ENCODE measurements at regions not wholly inside any gene's neighbourhood (a gene's known extent, or its start where the extent isn't known, plus 50 kb on each side); places are given as distances from the start of the nearest gene placed in this dataset.

DNA sequence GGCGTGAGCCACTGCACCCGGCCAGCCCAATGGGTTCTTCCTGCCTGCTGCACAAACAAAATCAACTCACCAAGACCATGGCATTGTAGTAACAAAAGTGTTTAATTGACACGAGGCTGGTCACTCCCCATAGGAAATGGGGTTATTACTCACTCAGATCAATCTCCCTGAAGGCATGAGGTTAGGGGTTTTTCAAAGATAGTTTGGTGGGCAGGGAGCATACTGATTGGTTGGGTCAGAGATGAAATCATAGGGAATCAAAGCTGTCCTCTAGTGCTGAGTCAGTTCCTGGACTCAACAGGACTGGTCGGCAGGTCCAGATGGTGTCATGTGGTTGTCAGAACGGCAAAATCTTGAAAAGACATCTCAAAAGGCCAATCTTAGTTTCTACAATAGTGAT is 122.1 kb downstream of the TMEM17 start:
- DNase-seq (no peak), ATAC-seq (no peak)
- H3K9me3 ChIP-seq, result no peaks in the 10 kb centered on the region
- H3K27ac ChIP-seq, result no peak overlapping the region
- TF ChIP-seq POLR2A (IDR thresholded peaks at IDR 0.05), result no peak
- TF ChIP-seq, protein P1, sequence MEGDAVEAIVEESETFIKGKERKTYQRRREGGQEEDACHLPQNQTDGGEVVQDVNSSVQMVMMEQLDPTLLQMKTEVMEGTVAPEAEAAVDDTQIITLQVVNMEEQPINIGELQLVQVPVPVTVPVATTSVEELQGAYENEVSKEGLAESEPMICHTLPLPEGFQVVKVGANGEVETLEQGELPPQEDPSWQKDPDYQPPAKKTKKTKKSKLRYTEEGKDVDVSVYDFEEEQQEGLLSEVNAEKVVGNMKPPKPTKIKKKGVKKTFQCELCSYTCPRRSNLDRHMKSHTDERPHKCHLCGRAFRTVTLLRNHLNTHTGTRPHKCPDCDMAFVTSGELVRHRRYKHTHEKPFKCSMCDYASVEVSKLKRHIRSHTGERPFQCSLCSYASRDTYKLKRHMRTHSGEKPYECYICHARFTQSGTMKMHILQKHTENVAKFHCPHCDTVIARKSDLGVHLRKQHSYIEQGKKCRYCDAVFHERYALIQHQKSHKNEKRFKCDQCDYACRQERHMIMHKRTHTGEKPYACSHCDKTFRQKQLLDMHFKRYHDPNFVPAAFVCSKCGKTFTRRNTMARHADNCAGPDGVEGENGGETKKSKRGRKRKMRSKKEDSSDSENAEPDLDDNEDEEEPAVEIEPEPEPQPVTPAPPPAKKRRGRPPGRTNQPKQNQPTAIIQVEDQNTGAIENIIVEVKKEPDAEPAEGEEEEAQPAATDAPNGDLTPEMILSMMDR (IDR thresholded peaks at IDR 0.05), result no peak
- WGBS, 4 donors, result 77 to 90% (median 82%) methylated on average over 5 of the region's 5 CpGs
- intact Hi-C loops (cut with DNase I), result no loop called here
- H3K36me3 ChIP-seq, result no peaks in the 10 kb centered on the region
- no peak overlapping the region for H3K4me3 ChIP-seq
- peaks cover 0 to 44% (median 18%) of the 10 kb centered on the region in 12 donors for H3K4me1 ChIP-seq
- no peaks in the 10 kb centered on the region for H3K27me3 ChIP-seq

DNA sequence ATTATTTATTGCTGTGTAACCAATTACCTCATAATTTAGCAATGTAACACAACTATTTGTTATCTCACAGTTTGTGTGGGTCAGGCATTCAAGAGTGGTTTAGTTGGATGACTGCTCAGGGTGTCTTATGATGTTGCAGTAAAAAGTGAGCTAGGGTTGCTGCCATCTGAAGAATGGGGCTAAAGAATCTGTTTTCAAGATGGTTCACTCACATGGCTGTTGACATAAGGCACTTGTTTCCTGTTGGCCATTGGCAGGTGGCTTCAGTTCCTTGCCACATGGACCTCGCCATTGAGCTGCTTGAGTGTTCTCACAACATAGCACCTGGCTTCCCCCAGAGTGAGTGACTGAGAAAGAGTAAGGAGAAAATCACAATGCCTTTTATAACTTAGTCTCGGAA is 123.2 kb downstream of the TMEM17 start:
- H3K9me3 ChIP-seq, result no peaks in the 10 kb centered on the region
- no peaks in the 10 kb centered on the region for H3K27me3 ChIP-seq
- peak overlapping the region in 4 of 12 donors; percentile 3 to 40 (median 23) for H3K27ac ChIP-seq
- intact Hi-C loops (cut with DNase I), result no loop called here
- DNase-seq (no peak), ATAC-seq (peak in 1 of 4 donors; percentile 56)
- peaks cover 0 to 44% (median 18%) of the 10 kb centered on the region in 12 donors for H3K4me1 ChIP-seq
- no peaks in the 10 kb centered on the region for H3K36me3 ChIP-seq
- H3K4me3 ChIP-seq, result no peak overlapping the region
- TF ChIP-seq POLR2A (IDR thresholded peaks at IDR 0.05), result no peak
- TF ChIP-seq, protein P1 (IDR thresholded peaks at IDR 0.05), result no peak
- 51 to 76% (median 60%) methylated on average over 2 of the region's 2 CpGs for WGBS, 4 donors

DNA sequence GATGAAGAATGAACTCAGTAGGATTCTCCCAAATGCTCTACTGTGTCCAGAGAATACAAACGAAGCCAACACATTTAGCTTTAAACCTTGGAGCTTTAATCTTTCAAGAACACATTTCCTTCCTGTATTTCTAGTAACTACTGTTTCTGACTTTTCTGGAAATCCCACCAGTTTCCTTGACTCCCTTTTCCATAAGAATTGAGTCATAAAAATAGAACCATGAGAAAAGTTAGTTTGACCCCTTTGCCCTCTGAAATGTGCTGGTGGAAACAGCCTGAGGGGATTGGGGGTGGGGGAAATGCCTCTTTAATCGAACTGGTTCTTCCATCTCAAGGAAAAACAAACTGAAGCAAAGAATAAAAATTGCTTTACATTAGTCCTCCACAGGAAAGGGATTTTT is 123.9 kb downstream of the TMEM17 start:
- H3K36me3 ChIP-seq, result no peaks in the 10 kb centered on the region
- H3K9me3 ChIP-seq, result no peaks in the 10 kb centered on the region
- peaks cover 0 to 44% (median 18%) of the 10 kb centered on the region in 12 donors for H3K4me1 ChIP-seq
- ATAC-seq, result peak in 1 of 4 donors; percentile 59
- 36 to 56% (median 41%) methylated on average over 2 of the region's 2 CpGs for WGBS, 4 donors
- no peak overlapping the region for H3K4me3 ChIP-seq
- DNase-seq, result no peak
- H3K27ac ChIP-seq, result peak overlapping the region in 5 of 12 donors; percentile 3 to 40 (median 14)
- intact Hi-C loops (cut with DNase I), result no loop called here
- no peak for TF ChIP-seq POLR2A (IDR thresholded peaks at IDR 0.05)
- TF ChIP-seq, protein P1 (IDR thresholded peaks at IDR 0.05), result no peak
- H3K27me3 ChIP-seq, result no peaks in the 10 kb centered on the region

DNA sequence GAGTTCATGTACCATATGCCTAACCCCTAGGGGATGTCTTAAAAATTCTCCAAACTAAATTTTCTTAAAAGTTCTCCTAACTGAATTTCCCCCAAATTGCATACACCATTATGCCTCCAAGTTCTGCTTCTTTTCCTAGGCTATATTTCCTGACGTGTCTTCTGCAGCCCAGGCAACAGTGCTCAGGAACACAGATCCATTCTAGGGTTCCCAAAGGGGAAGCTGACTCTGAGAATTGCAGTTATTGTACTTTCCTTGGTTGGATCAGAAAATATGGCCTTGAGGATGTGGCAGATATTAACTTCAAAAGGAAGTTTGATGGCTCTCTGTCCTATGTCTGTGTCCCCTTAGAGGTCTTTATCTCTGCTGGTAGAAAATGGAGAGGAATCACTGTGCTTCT is 124.3 kb downstream of the TMEM17 start:
- H3K4me3 ChIP-seq, result no peak overlapping the region
- peaks cover 0 to 44% (median 18%) of the 10 kb centered on the region in 12 donors for H3K4me1 ChIP-seq
- H3K36me3 ChIP-seq, result no peaks in the 10 kb centered on the region
- DNase-seq, result no peak
- H3K27ac ChIP-seq, result peak overlapping the region in 5 of 12 donors; percentile 6 to 40 (median 26)
- H3K27me3 ChIP-seq, result no peaks in the 10 kb centered on the region
- 42 to 48% (median 46%) methylated on average over 1 of the region's 1 CpG for WGBS, 4 donors
- TF ChIP-seq POLR2A (IDR thresholded peaks at IDR 0.05), result no peak
- TF ChIP-seq, protein P1 (IDR thresholded peaks at IDR 0.05), result no peak
- H3K9me3 ChIP-seq, result no peaks in the 10 kb centered on the region
- intact Hi-C loops (cut with DNase I), result no loop called here
- ATAC-seq, result peak in 2 of 4 donors; percentile 43 to 54
